ENCODE measurements at regions not wholly inside any gene's neighbourhood (a gene's known extent, or its start where the extent isn't known, plus 50 kb on each side); places are given as distances from the start of the nearest gene placed in this dataset.

DNA sequence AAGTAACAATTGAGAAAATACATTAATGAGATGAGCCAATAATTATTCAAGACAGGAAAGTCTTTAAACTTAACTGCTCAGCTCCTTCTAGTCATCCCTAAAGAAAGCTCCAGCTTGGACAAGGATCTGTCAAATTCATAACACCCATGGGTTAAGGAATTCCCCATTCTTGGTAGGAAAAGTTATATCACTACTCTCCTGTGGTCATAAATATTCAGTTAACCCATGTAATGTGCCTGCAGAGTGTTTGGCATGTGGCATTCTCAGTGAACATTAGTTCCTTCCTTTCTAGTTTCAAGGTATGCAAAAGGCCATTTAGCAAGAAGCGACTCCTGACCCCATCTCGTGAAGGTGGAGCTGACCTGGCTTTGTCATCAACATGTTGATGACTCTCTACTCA lies 76.7 kb upstream of the VCAM1 start:
- no peak overlapping the region for H3K4me3 ChIP-seq (ENCODE audit: low read length)
- intact Hi-C loops (cut with micrococcal nuclease): no loop called here
- H3K27ac ChIP-seq (ENCODE audit: low read length): no peak overlapping the region
- H3K9me3 ChIP-seq (ENCODE audit: low read length): no peaks in the 10 kb centered on the region
- CTCF ChIA-PET: no interaction called here
- H2AFZ ChIP-seq (ENCODE audit: low read length): no peak overlapping the region
- H4K20me1 ChIP-seq (ENCODE audit: low read length): no peaks in the 10 kb centered on the region
- BruUV-seq (replicated peaks): no TSS peak
- POLR2A ChIA-PET (ENCODE audit: unreplicated experiment): no interaction called here
- H3K79me2 ChIP-seq (ENCODE audit: low read length): no peaks in the 10 kb centered on the region
- H3F3A ChIP-seq (ENCODE audit: low read length, unreplicated experiment): no peaks in the 10 kb centered on the region
- no peak for DNase-seq
- no peak for ATAC-seq
- H3K9me2 ChIP-seq (replicated peaks; ENCODE audit: low read length): no peaks in the 10 kb centered on the region
- H3K4me1 ChIP-seq (ENCODE audit: insufficient read depth, low read length): 0 out of 2 replicates have a peak, but pooled peaks cover 4% of the 10 kb centered on the region
- no peak overlapping the region for H3K4me2 ChIP-seq (ENCODE audit: low read length)
- TF ChIP-seq, protein P1, sequence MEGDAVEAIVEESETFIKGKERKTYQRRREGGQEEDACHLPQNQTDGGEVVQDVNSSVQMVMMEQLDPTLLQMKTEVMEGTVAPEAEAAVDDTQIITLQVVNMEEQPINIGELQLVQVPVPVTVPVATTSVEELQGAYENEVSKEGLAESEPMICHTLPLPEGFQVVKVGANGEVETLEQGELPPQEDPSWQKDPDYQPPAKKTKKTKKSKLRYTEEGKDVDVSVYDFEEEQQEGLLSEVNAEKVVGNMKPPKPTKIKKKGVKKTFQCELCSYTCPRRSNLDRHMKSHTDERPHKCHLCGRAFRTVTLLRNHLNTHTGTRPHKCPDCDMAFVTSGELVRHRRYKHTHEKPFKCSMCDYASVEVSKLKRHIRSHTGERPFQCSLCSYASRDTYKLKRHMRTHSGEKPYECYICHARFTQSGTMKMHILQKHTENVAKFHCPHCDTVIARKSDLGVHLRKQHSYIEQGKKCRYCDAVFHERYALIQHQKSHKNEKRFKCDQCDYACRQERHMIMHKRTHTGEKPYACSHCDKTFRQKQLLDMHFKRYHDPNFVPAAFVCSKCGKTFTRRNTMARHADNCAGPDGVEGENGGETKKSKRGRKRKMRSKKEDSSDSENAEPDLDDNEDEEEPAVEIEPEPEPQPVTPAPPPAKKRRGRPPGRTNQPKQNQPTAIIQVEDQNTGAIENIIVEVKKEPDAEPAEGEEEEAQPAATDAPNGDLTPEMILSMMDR (conservative IDR thresholded peaks at IDR 0.05; ENCODE audit: low read depth, low read length): no peak
- TF ChIP-seq EZH2phosphoT487 (IDR thresholded peaks at IDR 0.05; ENCODE audit: borderline replicate concordance, low read length): no peak
- TF ChIP-seq EZH2 (IDR thresholded peaks at IDR 0.05; ENCODE audit: low read length, unreplicated experiment): no peak
- H3K36me3 ChIP-seq (ENCODE audit: low read depth, low read length): no peaks in the 10 kb centered on the region
- no peak overlapping the region for H3K9ac ChIP-seq (ENCODE audit: low read length)
- no peaks in the 10 kb centered on the region for H3K27me3 ChIP-seq (ENCODE audit: low read length)

- no peak overlapping the region for H3K27ac ChIP-seq (ENCODE audit: low read length)
- H3F3A ChIP-seq (ENCODE audit: low read length, unreplicated experiment): no peaks in the 10 kb centered on the region
- no peaks in the 10 kb centered on the region for H3K9me2 ChIP-seq (replicated peaks; ENCODE audit: low read length)
- no peaks in the 10 kb centered on the region for H3K27me3 ChIP-seq (ENCODE audit: low read length)
- 0 out of 2 replicates have a peak overlapping the region, but pooled peaks have one; percentile 8 for H2AFZ ChIP-seq (ENCODE audit: low read length)
- no TSS peak for BruUV-seq (replicated peaks)
- no peaks in the 10 kb centered on the region for H3K9me3 ChIP-seq (ENCODE audit: low read length)
- no peak overlapping the region for H3K9ac ChIP-seq (ENCODE audit: low read length)
- no peaks in the 10 kb centered on the region for H4K20me1 ChIP-seq (ENCODE audit: low read length)
- TF ChIP-seq, protein P1 (conservative IDR thresholded peaks at IDR 0.05; ENCODE audit: low read depth, low read length): no peak
- TF ChIP-seq EZH2 (IDR thresholded peaks at IDR 0.05; ENCODE audit: low read length, unreplicated experiment): no peak
- no peak for TF ChIP-seq EZH2phosphoT487 (IDR thresholded peaks at IDR 0.05; ENCODE audit: borderline replicate concordance, low read length)
- no peaks in the 10 kb centered on the region for H3K36me3 ChIP-seq (ENCODE audit: low read depth, low read length)
- no peaks in the 10 kb centered on the region for H3K79me2 ChIP-seq (ENCODE audit: low read length)
- H3K4me2 ChIP-seq (ENCODE audit: low read length): no peak overlapping the region
- ChIA-PET POLR2A (ENCODE audit: unreplicated experiment) (no interaction called here), CTCF (no interaction called here)
- H3K4me1 ChIP-seq (ENCODE audit: insufficient read depth, low read length): 0 out of 2 replicates have a peak, but pooled peaks cover 4% of the 10 kb centered on the region
- ATAC-seq (no peak), DNase-seq (no peak)
- intact Hi-C loops (cut with micrococcal nuclease): no loop called here
- no peak overlapping the region for H3K4me3 ChIP-seq (ENCODE audit: low read length)
Measured at GRCh38 chr1:100643471-100644196, 75.9 kb upstream of the VCAM1 start.

DNA sequence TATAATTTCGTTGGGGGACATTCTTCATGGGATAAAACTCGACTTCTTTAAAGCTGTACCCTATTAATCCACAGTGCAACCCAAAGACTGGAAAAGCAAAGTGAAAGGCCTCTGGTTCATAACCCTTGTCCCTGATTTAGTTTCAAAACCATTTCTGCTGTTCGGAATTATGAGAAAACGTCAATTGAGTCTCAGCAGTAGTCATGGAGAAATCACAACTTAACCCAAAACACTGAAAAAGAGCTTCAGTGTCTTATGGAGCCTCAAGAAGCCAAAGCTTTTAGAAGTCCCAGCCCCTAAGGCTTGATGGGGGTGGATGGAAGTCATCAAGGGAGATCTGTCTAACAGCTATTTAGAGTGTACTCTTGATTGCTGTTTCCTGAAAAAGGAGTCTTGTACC lies 73.5 kb upstream of the VCAM1 start:
- no peak overlapping the region for H3K27ac ChIP-seq (ENCODE audit: low read length)
- ChIA-PET POLR2A (ENCODE audit: unreplicated experiment) (no interaction called here), CTCF (no interaction called here)
- H3F3A ChIP-seq (ENCODE audit: low read length, unreplicated experiment): no peaks in the 10 kb centered on the region
- no peak overlapping the region for H3K4me3 ChIP-seq (ENCODE audit: low read length)
- ATAC-seq: no peak
- 0 out of 2 replicates have a peak, but pooled peaks cover 4% of the 10 kb centered on the region for H3K4me1 ChIP-seq (ENCODE audit: insufficient read depth, low read length)
- no TSS peak for BruUV-seq (replicated peaks)
- H3K79me2 ChIP-seq (ENCODE audit: low read length): no peaks in the 10 kb centered on the region
- H4K20me1 ChIP-seq (ENCODE audit: low read length): no peaks in the 10 kb centered on the region
- no peaks in the 10 kb centered on the region for H3K36me3 ChIP-seq (ENCODE audit: low read depth, low read length)
- no peaks in the 10 kb centered on the region; the same call in 1 of the 2 replicates for H3K9me3 ChIP-seq (ENCODE audit: low read length)
- no peak overlapping the region for H3K4me2 ChIP-seq (ENCODE audit: low read length)
- no peaks in the 10 kb centered on the region for H3K27me3 ChIP-seq (ENCODE audit: low read length)
- 0 out of 2 replicates have a peak overlapping the region, but pooled peaks have one; percentile 20 for H2AFZ ChIP-seq (ENCODE audit: low read length)
- TF ChIP-seq EZH2phosphoT487 (IDR thresholded peaks at IDR 0.05; ENCODE audit: borderline replicate concordance, low read length) (no peak), EZH2 (IDR thresholded peaks at IDR 0.05; ENCODE audit: low read length, unreplicated experiment) (no peak)
- TF ChIP-seq, protein P1 (conservative IDR thresholded peaks at IDR 0.05; ENCODE audit: low read depth, low read length): no peak
- intact Hi-C loops (cut with micrococcal nuclease): no loop called here
- H3K9me2 ChIP-seq (replicated peaks; ENCODE audit: low read length): no peaks in the 10 kb centered on the region
- H3K9ac ChIP-seq (ENCODE audit: low read length): no peak overlapping the region
- no peak for DNase-seq

All from PC-3 (cell line).